ENCODE measurements at regions not wholly inside any gene's neighbourhood (a gene's known extent, or its start where the extent isn't known, plus 50 kb on each side); places are given as distances from the start of the nearest gene placed in this dataset.

DNA sequence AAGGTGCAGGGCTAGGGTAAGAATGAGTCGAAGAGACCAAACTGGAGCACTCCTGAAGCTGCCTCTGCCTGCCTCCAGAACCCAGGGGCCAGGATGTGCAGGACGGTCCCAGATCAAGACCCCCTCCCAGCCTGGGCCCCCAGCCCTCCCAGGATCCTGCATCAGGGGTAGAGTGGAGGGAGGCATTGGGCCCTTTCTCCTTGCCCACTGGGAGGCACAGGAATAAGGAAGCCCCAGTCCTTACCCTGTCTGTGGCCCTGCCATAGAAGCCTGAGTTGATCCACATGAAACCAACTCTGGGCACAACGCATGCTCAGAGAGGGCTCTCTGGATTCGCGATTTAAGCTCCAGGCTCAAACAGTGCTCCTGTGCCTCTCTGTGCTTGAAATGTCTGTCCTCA lies 661.8 kb upstream of the B3GAT1 start (continued):
- TF ChIP-seq, protein P1, sequence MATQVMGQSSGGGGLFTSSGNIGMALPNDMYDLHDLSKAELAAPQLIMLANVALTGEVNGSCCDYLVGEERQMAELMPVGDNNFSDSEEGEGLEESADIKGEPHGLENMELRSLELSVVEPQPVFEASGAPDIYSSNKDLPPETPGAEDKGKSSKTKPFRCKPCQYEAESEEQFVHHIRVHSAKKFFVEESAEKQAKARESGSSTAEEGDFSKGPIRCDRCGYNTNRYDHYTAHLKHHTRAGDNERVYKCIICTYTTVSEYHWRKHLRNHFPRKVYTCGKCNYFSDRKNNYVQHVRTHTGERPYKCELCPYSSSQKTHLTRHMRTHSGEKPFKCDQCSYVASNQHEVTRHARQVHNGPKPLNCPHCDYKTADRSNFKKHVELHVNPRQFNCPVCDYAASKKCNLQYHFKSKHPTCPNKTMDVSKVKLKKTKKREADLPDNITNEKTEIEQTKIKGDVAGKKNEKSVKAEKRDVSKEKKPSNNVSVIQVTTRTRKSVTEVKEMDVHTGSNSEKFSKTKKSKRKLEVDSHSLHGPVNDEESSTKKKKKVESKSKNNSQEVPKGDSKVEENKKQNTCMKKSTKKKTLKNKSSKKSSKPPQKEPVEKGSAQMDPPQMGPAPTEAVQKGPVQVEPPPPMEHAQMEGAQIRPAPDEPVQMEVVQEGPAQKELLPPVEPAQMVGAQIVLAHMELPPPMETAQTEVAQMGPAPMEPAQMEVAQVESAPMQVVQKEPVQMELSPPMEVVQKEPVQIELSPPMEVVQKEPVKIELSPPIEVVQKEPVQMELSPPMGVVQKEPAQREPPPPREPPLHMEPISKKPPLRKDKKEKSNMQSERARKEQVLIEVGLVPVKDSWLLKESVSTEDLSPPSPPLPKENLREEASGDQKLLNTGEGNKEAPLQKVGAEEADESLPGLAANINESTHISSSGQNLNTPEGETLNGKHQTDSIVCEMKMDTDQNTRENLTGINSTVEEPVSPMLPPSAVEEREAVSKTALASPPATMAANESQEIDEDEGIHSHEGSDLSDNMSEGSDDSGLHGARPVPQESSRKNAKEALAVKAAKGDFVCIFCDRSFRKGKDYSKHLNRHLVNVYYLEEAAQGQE (tag by site-specific recombination; IDR thresholded peaks at IDR 0.05): no peak
- TF ChIP-seq ZNF521 (tag by site-specific recombination; IDR thresholded peaks at IDR 0.05) (no peak), ZNF112 (tag by site-specific recombination; IDR thresholded peaks at IDR 0.05) (no peak)

DNA sequence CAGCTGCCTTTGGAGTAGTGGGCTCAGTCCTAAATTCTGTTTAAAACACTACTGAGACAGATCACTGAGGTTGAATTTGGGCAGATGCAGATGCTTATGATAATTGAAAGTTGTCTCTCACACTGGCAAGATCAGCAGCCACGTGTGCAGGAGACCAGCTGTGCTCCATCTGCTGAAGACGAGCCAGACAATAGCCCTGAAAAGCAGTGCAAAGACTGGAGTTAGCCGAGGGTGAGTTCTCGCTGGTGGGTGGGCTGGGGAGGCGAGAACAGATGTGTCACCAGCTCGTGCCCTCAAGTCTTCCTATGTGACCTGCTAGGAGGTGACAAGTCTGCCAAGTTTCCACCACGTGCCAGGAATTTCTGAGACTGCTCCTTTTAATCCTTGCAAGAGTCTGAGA lies 661.3 kb upstream of the B3GAT1 start:
- no peak for TF ChIP-seq SP3 (tag by site-specific recombination; IDR thresholded peaks at IDR 0.05)
- no peak for TF ChIP-seq KLF10 (tag by site-specific recombination; IDR thresholded peaks at IDR 0.05)
- TF ChIP-seq, protein P2, sequence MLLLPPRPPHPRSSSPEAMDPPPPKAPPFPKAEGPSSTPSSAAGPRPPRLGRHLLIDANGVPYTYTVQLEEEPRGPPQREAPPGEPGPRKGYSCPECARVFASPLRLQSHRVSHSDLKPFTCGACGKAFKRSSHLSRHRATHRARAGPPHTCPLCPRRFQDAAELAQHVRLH (tag by site-specific recombination; IDR thresholded peaks at IDR 0.05): no peak
- no peak for TF ChIP-seq ZSCAN30 (tag by site-specific recombination; IDR thresholded peaks at IDR 0.05)
- no peak for TF ChIP-seq ZNF596 (tag by site-specific recombination; IDR thresholded peaks at IDR 0.05)
- TF ChIP-seq, protein P3, sequence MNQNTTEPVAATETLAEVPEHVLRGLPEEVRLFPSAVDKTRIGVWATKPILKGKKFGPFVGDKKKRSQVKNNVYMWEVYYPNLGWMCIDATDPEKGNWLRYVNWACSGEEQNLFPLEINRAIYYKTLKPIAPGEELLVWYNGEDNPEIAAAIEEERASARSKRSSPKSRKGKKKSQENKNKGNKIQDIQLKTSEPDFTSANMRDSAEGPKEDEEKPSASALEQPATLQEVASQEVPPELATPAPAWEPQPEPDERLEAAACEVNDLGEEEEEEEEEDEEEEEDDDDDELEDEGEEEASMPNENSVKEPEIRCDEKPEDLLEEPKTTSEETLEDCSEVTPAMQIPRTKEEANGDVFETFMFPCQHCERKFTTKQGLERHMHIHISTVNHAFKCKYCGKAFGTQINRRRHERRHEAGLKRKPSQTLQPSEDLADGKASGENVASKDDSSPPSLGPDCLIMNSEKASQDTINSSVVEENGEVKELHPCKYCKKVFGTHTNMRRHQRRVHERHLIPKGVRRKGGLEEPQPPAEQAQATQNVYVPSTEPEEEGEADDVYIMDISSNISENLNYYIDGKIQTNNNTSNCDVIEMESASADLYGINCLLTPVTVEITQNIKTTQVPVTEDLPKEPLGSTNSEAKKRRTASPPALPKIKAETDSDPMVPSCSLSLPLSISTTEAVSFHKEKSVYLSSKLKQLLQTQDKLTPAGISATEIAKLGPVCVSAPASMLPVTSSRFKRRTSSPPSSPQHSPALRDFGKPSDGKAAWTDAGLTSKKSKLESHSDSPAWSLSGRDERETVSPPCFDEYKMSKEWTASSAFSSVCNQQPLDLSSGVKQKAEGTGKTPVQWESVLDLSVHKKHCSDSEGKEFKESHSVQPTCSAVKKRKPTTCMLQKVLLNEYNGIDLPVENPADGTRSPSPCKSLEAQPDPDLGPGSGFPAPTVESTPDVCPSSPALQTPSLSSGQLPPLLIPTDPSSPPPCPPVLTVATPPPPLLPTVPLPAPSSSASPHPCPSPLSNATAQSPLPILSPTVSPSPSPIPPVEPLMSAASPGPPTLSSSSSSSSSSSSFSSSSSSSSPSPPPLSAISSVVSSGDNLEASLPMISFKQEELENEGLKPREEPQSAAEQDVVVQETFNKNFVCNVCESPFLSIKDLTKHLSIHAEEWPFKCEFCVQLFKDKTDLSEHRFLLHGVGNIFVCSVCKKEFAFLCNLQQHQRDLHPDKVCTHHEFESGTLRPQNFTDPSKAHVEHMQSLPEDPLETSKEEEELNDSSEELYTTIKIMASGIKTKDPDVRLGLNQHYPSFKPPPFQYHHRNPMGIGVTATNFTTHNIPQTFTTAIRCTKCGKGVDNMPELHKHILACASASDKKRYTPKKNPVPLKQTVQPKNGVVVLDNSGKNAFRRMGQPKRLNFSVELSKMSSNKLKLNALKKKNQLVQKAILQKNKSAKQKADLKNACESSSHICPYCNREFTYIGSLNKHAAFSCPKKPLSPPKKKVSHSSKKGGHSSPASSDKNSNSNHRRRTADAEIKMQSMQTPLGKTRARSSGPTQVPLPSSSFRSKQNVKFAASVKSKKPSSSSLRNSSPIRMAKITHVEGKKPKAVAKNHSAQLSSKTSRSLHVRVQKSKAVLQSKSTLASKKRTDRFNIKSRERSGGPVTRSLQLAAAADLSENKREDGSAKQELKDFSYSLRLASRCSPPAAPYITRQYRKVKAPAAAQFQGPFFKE (tag by site-specific recombination; IDR thresholded peaks at IDR 0.05; ENCODE audit: borderline replicate concordance): no peak
- TF ChIP-seq ZNF239 (tag by site-specific recombination; IDR thresholded peaks at IDR 0.05): no peak
- TF ChIP-seq ZNF48 (tag by site-specific recombination; IDR thresholded peaks at IDR 0.05): no peak
- TF ChIP-seq ZNF571 (tag by site-specific recombination; IDR thresholded peaks at IDR 0.05): no peak
- TF ChIP-seq KLF8 (tag by site-specific recombination; IDR thresholded peaks at IDR 0.05): no peak
- TF ChIP-seq ZNF658 (tag by site-specific recombination; IDR thresholded peaks at IDR 0.05): no peak
- TF ChIP-seq, protein P4, sequence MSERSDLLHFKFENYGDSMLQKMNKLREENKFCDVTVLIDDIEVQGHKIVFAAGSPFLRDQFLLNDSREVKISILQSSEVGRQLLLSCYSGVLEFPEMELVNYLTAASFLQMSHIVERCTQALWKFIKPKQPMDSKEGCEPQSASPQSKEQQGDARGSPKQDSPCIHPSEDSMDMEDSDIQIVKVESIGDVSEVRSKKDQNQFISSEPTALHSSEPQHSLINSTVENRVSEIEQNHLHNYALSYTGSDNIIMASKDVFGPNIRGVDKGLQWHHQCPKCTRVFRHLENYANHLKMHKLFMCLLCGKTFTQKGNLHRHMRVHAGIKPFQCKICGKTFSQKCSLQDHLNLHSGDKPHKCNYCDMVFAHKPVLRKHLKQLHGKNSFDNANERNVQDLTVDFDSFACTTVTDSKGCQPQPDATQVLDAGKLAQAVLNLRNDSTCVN (tag by site-specific recombination; optimal IDR thresholded peaks at IDR 0.05): no peak
- TF ChIP-seq, protein P5, sequence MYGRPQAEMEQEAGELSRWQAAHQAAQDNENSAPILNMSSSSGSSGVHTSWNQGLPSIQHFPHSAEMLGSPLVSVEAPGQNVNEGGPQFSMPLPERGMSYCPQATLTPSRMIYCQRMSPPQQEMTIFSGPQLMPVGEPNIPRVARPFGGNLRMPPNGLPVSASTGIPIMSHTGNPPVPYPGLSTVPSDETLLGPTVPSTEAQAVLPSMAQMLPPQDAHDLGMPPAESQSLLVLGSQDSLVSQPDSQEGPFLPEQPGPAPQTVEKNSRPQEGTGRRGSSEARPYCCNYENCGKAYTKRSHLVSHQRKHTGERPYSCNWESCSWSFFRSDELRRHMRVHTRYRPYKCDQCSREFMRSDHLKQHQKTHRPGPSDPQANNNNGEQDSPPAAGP (tag by site-specific recombination; IDR thresholded peaks at IDR 0.05): no peak
- TF ChIP-seq BCL11A (tag by site-specific recombination; IDR thresholded peaks at IDR 0.05; ENCODE audit: low read depth): no peak
- CTCF ChIA-PET: interaction anchor here (0.7 to 1.3 kb wide), 2 partner anchors 150 to 205 kb away, joined by 4 to 6 read pairs; no protein-coding TSS in a partner anchor
- H3K4me1 ChIP-seq (ENCODE audit: control insufficient read depth, insufficient read depth, low read length): no peaks in the 10 kb centered on the region
- no peaks in the 10 kb centered on the region for H3K9me3 ChIP-seq (ENCODE audit: control insufficient read depth, insufficient read depth, low read depth, low read length)
- H3K4me3 ChIP-seq (ENCODE audit: low read depth, low read length): no peak overlapping the region
- no peaks in the 10 kb centered on the region for H3K36me3 ChIP-seq (ENCODE audit: control insufficient read depth in 2 of 2, insufficient read depth in 1 of 2, low read length in 2 of 2)
- H3K27ac ChIP-seq (ENCODE audit: extremely low read depth, low read depth, low read length): no peak overlapping the region
- POLR2A ChIA-PET: no interaction called here

Measured in HEK293 (cell line).